Left lung (tissue), 4 donors: ENCODE measurements at regions not wholly inside any gene's neighbourhood (a gene's known extent, or its start where the extent isn't known, plus 50 kb on each side); places are given as distances from the start of the nearest gene placed in this dataset.

Experiments
- ATAC-seq: fragments of 200-7000 bp; cut with Tn5 transposase; one replicate; pipeline ENCODE4 v1.9.1; 2020; ENCODE audit warnings: moderate library complexity
- DNase-seq, 4 donors: peaks; one replicate each; pipeline ENCODE4 v3.0.0-alpha.2; 2013 to 2020
- H3K27ac ChIP-seq, 2 donors: fragments of 200-600 bp; sonication (generic) in 1 of 2; one replicate each; pipeline versions ENCODE4 v1.5.0 to v1.8.0; 2020 to 2021
- H3K27me3 ChIP-seq, 2 donors: fragments of 200-600 bp; sonication (generic) in 1 of 2; one replicate each; pipeline versions ENCODE4 v1.5.0 to v1.8.0; 2020 to 2021
- H3K36me3 ChIP-seq, 2 donors: fragments of 200-600 bp; sonication (generic) in 1 of 2; one replicate each; pipeline versions ENCODE4 v1.5.0 to v1.8.0; 2020 to 2021
- H3K4me1 ChIP-seq, 2 donors: fragments of 200-600 bp; one replicate each; pipeline ENCODE4 v1.8.0; 2021
- H3K4me3 ChIP-seq, 2 donors: fragments of 200-600 bp; sonication (generic) in 1 of 2; one replicate each; pipeline versions ENCODE4 v1.5.0 to v1.8.0; 2020 to 2021; ENCODE audit warnings: mild to moderate bottlenecking in 1 of 2
- H3K9me3 ChIP-seq, 2 donors: fragments of 200-600 bp; sonication (generic) in 1 of 2; one replicate each; pipeline versions ENCODE4 v1.5.0 to v1.8.0; 2020 to 2021
- CTCF ChIP-seq, 2 donors: fragments of 200-600 bp; sonication (generic) in 1 of 2; IDR thresholded peaks; one replicate each; pipeline versions ENCODE4 v1.5.0 to v1.8.0; 2021; ENCODE audit warnings: antibody characterized with exemption in 2 of 2
- intact Hi-C, 2 donors: fragments of 100-400 bp; cut with DNase I; formaldehyde crosslinking; loops; one replicate each; pipeline versions ENCODE4 v1.11.2 to v1.14.2; 2022
- donor health status: DM: no; HTN: yes; CAD: no.
- donor health status: DM: no; HTN: no; CAD: no.

- H3K4me3 ChIP-seq = no peak overlapping the region
- no peak for TF ChIP-seq CTCF (IDR thresholded peaks at IDR 0.05)
- no peaks in the 10 kb centered on the region for H3K4me1 ChIP-seq
- ATAC-seq (no peak), DNase-seq (no peak)
- intact Hi-C loops = no loop called here
- no peaks in the 10 kb centered on the region for H3K9me3 ChIP-seq
- no peaks in the 10 kb centered on the region for H3K27me3 ChIP-seq
- H3K27ac ChIP-seq = no peak overlapping the region
- no peaks in the 10 kb centered on the region for H3K36me3 ChIP-seq
Observed at GRCh38 chr5:18095061-18095460, 460.8 kb downstream of the TAF11L14 start.

GRCh38 chr5:18097817-18098216 lies 463.6 kb downstream of the TAF11L14 start:
- H3K27ac ChIP-seq = no peak overlapping the region
- TF ChIP-seq CTCF (IDR thresholded peaks at IDR 0.05) = no peak

GRCh38 chr5:18098691-18099090 lies 464.4 kb downstream of the TAF11L14 start:
- Histone ChIP-seq H3K27ac (no peak overlapping the region), H3K4me1 (no peaks in the 10 kb centered on the region), H3K36me3 (no peaks in the 10 kb centered on the region), H3K27me3 (no peaks in the 10 kb centered on the region), H3K4me3 (no peak overlapping the region), H3K9me3 (no peaks in the 10 kb centered on the region)
- TF ChIP-seq CTCF (IDR thresholded peaks at IDR 0.05) = no peak
- intact Hi-C loops = no loop called here
- ATAC-seq = no peak
- no peak for DNase-seq

More at GRCh38 chr5:18097817-18098216, 463.6 kb downstream of the TAF11L14 start:
- Histone ChIP-seq H3K9me3 (no peaks in the 10 kb centered on the region), H3K27me3 (no peaks in the 10 kb centered on the region), H3K4me1 (no peaks in the 10 kb centered on the region), H3K36me3 (no peaks in the 10 kb centered on the region), H3K4me3 (no peak overlapping the region)
- ATAC-seq (no peak), DNase-seq (no peak)
- intact Hi-C loops = no loop called here

GRCh38 chr5:18099261-18099660 lies 465.0 kb downstream of the TAF11L14 start:
- H3K4me1 ChIP-seq = no peaks in the 10 kb centered on the region
- no peak for TF ChIP-seq CTCF (IDR thresholded peaks at IDR 0.05)
- intact Hi-C loops = no loop called here
- no peaks in the 10 kb centered on the region for H3K9me3 ChIP-seq
- DNase-seq (no peak), ATAC-seq (no peak)
- no peaks in the 10 kb centered on the region for H3K36me3 ChIP-seq
- no peak overlapping the region for H3K4me3 ChIP-seq
- H3K27me3 ChIP-seq = no peaks in the 10 kb centered on the region
- H3K27ac ChIP-seq = no peak overlapping the region

GRCh38 chr5:18101532-18101931 lies 467.3 kb downstream of the TAF11L14 start:
- TF ChIP-seq CTCF (IDR thresholded peaks at IDR 0.05) = no peak
- intact Hi-C loops = no loop called here
- Histone ChIP-seq H3K36me3 (no peaks in the 10 kb centered on the region), H3K4me1 (no peaks in the 10 kb centered on the region), H3K27ac (no peak overlapping the region), H3K9me3 (no peaks in the 10 kb centered on the region), H3K4me3 (no peak overlapping the region), H3K27me3 (no peaks in the 10 kb centered on the region)
- ATAC-seq (no peak), DNase-seq (no peak)
